GM12872 (cell line): ENCODE measurements at regions not wholly inside any gene's neighbourhood (a gene's known extent, or its start where the extent isn't known, plus 50 kb on each side); places are given as distances from the start of the nearest gene placed in this dataset.

Experiments used
- TF ChIP-seq, protein P1 (sequence below): IDR thresholded peaks from 3 replicates; pipeline ENCODE4 v1.5.1; 2011; ENCODE audit warnings: low read depth, mild to moderate bottlenecking, low read length, moderate library complexity; ENCODE audit not compliant: insufficient read depth

- TF ChIP-seq, protein P1, sequence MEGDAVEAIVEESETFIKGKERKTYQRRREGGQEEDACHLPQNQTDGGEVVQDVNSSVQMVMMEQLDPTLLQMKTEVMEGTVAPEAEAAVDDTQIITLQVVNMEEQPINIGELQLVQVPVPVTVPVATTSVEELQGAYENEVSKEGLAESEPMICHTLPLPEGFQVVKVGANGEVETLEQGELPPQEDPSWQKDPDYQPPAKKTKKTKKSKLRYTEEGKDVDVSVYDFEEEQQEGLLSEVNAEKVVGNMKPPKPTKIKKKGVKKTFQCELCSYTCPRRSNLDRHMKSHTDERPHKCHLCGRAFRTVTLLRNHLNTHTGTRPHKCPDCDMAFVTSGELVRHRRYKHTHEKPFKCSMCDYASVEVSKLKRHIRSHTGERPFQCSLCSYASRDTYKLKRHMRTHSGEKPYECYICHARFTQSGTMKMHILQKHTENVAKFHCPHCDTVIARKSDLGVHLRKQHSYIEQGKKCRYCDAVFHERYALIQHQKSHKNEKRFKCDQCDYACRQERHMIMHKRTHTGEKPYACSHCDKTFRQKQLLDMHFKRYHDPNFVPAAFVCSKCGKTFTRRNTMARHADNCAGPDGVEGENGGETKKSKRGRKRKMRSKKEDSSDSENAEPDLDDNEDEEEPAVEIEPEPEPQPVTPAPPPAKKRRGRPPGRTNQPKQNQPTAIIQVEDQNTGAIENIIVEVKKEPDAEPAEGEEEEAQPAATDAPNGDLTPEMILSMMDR = no peak
Measured at GRCh38 chr12:88985631-88986030, 366.7 kb downstream of the DUSP6 start.

DNA sequence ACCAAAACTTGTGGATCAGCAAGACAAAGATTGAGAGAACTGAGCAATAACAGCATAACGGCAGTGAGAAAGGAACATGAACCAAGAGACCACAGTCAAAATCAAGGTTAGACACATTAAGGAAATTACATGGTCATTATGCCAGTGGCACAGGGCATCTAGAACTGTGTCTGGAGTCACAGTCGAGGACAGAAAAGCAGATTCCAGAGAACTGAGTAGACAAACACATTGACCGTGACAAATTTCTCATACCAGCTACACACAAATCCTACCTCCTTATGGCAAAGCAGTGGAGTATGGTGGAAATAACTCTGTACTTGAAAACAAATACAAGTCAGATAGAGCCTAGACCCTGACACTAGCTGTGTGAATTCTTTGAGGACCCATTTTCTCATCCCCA lies 367.3 kb downstream of the DUSP6 start:
- TF ChIP-seq, protein P1 = no peak

DNA sequence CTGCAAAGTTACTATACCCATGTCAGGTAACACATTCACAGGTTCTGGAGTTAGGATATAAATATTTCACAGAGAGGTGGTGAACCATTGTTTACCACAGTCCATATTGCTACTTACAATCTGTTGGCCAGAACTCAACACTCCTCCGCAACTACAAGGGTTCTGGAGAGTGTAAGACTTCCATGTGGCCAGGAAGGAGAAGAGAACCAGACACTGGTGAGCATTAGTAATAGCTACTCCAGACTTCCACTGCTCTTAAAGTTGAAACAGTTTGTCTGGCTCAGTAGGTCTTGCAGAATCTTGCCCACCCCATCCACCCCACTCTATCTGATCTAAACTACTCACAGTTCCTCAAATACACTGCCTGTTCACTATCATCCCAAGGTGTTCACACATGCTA lies 369.6 kb downstream of the DUSP6 start:
- TF ChIP-seq, protein P1 = no peak

DNA sequence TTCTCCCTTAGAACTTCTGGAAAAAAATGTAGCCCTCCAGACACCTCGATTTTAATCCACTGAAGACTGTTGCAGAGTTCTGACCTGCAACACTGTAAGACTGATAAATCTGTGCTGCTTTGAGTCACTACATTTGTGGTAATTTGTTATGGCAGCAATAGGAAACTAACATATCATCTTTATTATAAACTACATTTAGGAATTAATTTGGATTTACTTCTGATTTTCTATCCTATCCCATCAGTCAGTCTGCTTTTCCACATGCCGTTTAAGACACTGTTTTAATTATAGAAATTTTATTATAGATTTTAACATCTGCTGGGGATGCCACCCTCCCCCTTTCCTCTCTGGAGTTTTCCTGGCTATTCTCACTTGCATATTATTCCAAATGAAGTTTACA lies 375.2 kb downstream of the DUSP6 start:
- TF ChIP-seq, protein P1 = no peak

DNA sequence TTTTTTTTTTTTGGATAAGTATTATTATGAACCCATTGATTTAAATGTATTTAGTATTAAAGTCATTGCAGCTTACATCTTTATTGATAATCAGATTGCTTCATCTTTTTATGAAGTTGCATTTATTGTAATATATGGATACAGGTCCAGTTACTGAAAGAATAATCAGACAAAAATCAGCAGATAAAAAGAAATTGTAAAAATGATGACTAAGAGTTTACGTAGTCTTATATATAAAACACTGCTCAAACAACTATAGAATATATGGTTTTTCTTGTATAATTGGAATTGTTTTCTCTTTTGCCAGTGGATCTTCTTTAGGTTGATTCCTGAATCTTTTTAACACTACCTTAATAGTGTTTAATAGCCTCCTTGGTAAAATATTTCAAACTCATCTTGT lies 378.3 kb downstream of the DUSP6 start:
- TF ChIP-seq, protein P1 = no peak

- TF ChIP-seq, protein P1 = no peak
Measured at GRCh38 chr12:88970740-88971139, 381.6 kb downstream of the DUSP6 start.

DNA sequence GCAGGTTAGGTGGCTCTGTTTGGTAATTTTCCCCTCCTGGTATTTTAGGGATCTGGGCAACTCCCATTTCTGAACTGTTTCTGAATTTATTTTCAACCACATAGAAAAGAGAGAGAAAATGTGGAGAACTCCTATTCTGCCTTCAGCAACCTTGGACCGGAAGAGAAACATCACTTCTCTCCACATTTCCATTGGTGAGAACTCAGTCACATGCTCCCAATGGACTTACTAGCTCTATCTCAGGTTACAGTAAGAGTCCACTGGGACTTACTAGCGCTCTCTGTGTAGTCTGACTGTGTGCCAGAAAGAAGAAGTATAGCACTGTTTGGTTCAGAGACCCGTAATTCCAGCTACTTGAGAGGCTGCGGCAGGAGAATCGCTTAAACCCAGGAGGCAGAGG lies 383.2 kb downstream of the DUSP6 start:
- TF ChIP-seq, protein P1 = no peak
